PC-9 (cell line): ENCODE measurements at regions not wholly inside any gene's neighbourhood (a gene's known extent, or its start where the extent isn't known, plus 50 kb on each side); places are given as distances from the start of the nearest gene placed in this dataset.

Experiments used
- BruUV-seq: library from RNA; stranded (reverse); fragments of 400-500 nt; replicated peaks from 2 replicates; lab custom pipeline; 2021; lab: Mats Ljungman, UMichigan
- CTCF ChIA-PET: fragments of 300-600 bp; sonication (Branson Sonifier 250); formaldehyde crosslinking; loops from one replicate; lab custom pipeline; 2022; ENCODE audit warnings: antibody characterized with exemption; lab: Charles Lee
- POLR2A ChIA-PET: fragments of 300-600 bp; sonication (Branson Sonifier 250); formaldehyde crosslinking; loops from one replicate; lab custom pipeline; 2022; ENCODE audit warnings: antibody characterized with exemption; ENCODE audit not compliant: unreplicated experiment; lab: Charles Lee
- DNase-seq, 2 experiments: peaks; one replicate each; pipeline versions ENCODE4 v3.0.0 to v3.0.0-alpha.2; 2015 to 2022; ENCODE audit warnings: mixed read lengths in 1 of 2
- H2AFZ ChIP-seq: fragments of 200-600 bp; sonication (generic); 2 replicates; pipeline ENCODE4 v1.8.1; 2017; ENCODE audit warnings: antibody characterized with exemption
- H3F3A ChIP-seq: fragments of 200-600 bp; sonication (generic); 2 replicates; pipeline ENCODE4 v1.8.1; 2017; ENCODE audit warnings: antibody characterized with exemption, mild to moderate bottlenecking, low read depth; ENCODE audit not compliant: insufficient read depth
- H3K27ac ChIP-seq: fragments of 200-600 bp; sonication (generic); 2 replicates; pipeline ENCODE4 v1.6.1; 2016; ENCODE audit warnings: mixed run types
- H3K27me3 ChIP-seq: fragments of 200-600 bp; sonication (generic); 2 replicates; pipeline ENCODE4 v1.6.1; 2016; ENCODE audit warnings: low read depth, mixed run types; ENCODE audit not compliant: insufficient read depth
- H3K36me3 ChIP-seq: fragments of 200-600 bp; sonication (generic); 2 replicates; pipeline ENCODE4 v1.6.1; 2016; ENCODE audit warnings: low read depth, mixed run types
- H3K4me1 ChIP-seq: fragments of 200-600 bp; sonication (generic); replicated peaks from 2 replicates; pipeline ENCODE4 v1.6.1; 2016; ENCODE audit warnings: mixed run types; ENCODE audit not compliant: insufficient read depth
- H3K4me2 ChIP-seq: fragments of 200-600 bp; sonication (generic); 2 replicates; pipeline ENCODE4 v1.6.1; 2017; ENCODE audit warnings: mixed run types
- H3K4me3 ChIP-seq: fragments of 200-600 bp; sonication (generic); 2 replicates; pipeline ENCODE4 v1.6.1; 2016; ENCODE audit warnings: mixed run types
- H3K79me2 ChIP-seq: fragments of 200-600 bp; sonication (generic); 2 replicates; pipeline ENCODE4 v1.6.1; 2017; ENCODE audit warnings: low read depth, mixed run types
- H3K9me2 ChIP-seq: fragments of 200-600 bp; sonication (generic); 2 replicates; pipeline ENCODE4 v1.8.1; 2017; ENCODE audit warnings: mild to moderate bottlenecking; ENCODE audit not compliant: insufficient read depth
- H3K9me3 ChIP-seq: fragments of 200-600 bp; sonication (generic); 2 replicates; pipeline ENCODE4 v1.8.1; 2016; ENCODE audit warnings: low read depth; ENCODE audit not compliant: insufficient read depth
- H4K20me1 ChIP-seq: fragments of 200-600 bp; sonication (generic); 2 replicates; pipeline ENCODE4 v1.8.1; 2017; ENCODE audit not compliant: insufficient read depth
- CTCF ChIP-seq: fragments of 200-600 bp; sonication (generic); conservative IDR thresholded peaks from 2 replicates; pipeline ENCODE4 v1.6.1; 2017; ENCODE audit warnings: mixed run types, antibody characterized with exemption, mild to moderate bottlenecking, moderate library complexity
- EZH2 ChIP-seq: fragments of 200-600 bp; sonication (generic); IDR thresholded peaks from 2 replicates; pipeline ENCODE4 v1.8.0; 2017; ENCODE audit warnings: antibody characterized with exemption, low read depth
- intact Hi-C: fragments of 100-400 bp; cut with micrococcal nuclease; formaldehyde crosslinking; loops from one replicate; pipeline ENCODE4 v1.10.0; 2022; ENCODE audit not compliant: unreplicated experiment

DNA sequence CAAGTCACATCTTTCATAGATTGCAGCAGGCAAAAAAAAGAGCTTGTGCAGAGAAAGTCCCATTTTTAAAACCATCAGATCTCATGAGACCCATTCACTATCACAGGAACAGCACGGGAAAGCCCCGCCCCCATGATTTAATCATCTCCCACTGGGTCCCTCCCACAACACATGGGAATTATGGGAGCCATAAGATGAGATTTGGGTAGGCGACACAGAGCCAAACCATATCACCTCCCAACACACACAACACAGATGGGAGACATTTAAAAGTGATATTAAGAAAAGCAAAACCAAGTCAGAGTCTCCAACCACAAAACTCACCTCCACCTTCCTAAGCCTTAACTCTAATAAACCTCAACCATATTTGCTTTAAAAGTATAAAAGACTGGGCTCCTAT is 61.5 kb upstream of the TIAM1 start:
- no TSS peak for BruUV-seq
- intact Hi-C loops, result no loop called here

DNA sequence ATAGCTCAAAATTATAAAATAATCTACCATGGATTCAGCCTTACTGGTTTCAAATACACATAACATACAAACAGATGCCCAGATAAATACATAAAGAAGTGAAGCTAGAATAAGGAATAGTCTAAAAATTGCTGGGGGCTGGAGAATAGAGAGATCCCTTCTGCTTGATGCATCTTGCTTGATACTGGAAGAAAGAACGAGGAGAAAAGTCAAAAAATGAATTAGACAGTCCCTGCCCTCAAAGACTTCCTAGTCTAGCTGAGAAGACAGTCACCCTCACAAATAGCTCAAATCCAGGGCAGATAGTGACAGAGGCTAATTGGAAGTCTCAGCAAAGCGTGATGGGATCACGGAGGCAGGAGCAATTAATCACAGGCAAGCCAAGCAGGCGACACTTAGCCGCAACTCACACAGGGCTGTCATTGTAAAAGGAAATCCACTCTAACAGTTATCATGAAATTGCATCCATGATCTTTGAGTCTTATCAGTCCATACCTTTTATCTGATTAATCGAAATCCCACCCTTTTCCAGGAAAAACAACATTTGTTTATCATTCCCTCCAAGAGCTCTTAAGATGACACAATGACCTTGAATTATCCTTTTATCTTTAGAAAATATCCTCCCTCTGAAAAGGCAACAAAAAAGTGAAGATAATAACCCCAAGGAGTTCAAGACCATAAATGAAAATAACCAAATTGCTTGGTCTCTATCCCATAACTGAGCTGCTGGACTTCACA is 59.7 kb upstream of the TIAM1 start:
- Histone ChIP-seq H3K9me2 (no peaks in the 10 kb centered on the region), H3K9me3 (no peaks in the 10 kb centered on the region), H3K27ac (no peak overlapping the region), H2AFZ (no peak overlapping the region), H3K36me3 (no peaks in the 10 kb centered on the region), H3K4me2 (no peak overlapping the region), H3K4me1 (no peaks in the 10 kb centered on the region), H3F3A (no peaks in the 10 kb centered on the region), H3K27me3 (no peaks in the 10 kb centered on the region), H3K79me2 (no peaks in the 10 kb centered on the region), H4K20me1 (no peaks in the 10 kb centered on the region), H3K4me3 (no peak overlapping the region)
- POLR2A ChIA-PET, result no interaction called here
- BruUV-seq, result no TSS peak
- intact Hi-C loops, result no loop called here
- CTCF ChIA-PET, result no interaction called here
- DNase-seq, result no peak
- TF ChIP-seq EZH2 (no peak), CTCF (no peak)

More for the DNA sequence above, 61.5 kb upstream of the TIAM1 start:
- Histone ChIP-seq H3K36me3 (no peaks in the 10 kb centered on the region), H3K4me3 (no peak overlapping the region), H3K79me2 (no peaks in the 10 kb centered on the region), H3K4me2 (no peak overlapping the region), H2AFZ (no peak overlapping the region), H3F3A (no peaks in the 10 kb centered on the region), H3K27me3 (no peaks in the 10 kb centered on the region), H3K9me3 (no peaks in the 10 kb centered on the region), H3K27ac (no peak overlapping the region), H4K20me1 (no peaks in the 10 kb centered on the region), H3K9me2 (no peaks in the 10 kb centered on the region), H3K4me1 (no peaks in the 10 kb centered on the region)
- POLR2A ChIA-PET, result no interaction called here
- CTCF ChIA-PET, result no interaction called here
- no peak for DNase-seq
- TF ChIP-seq EZH2 (no peak), CTCF (no peak)

GRCh38 chr21:31399591-31399990 is 55.5 kb upstream of the TIAM1 start:
- POLR2A ChIA-PET, result no interaction called here
- no TSS peak for BruUV-seq

More at GRCh38 chr21:31399591-31399990, 55.5 kb upstream of the TIAM1 start:
- no peak overlapping the region for H3K27ac ChIP-seq
- no peaks in the 10 kb centered on the region for H3K27me3 ChIP-seq
- H3K79me2 ChIP-seq, result no peaks in the 10 kb centered on the region
- TF ChIP-seq CTCF, result no peak
- TF ChIP-seq EZH2, result no peak
- no peak overlapping the region for H3K4me3 ChIP-seq
- no peak for DNase-seq
- H3K36me3 ChIP-seq, result no peaks in the 10 kb centered on the region
- H3K4me1 ChIP-seq, result no peaks in the 10 kb centered on the region
- no peak overlapping the region for H2AFZ ChIP-seq
- CTCF ChIA-PET, result no interaction called here
- intact Hi-C loops, result no loop called here
- no peaks in the 10 kb centered on the region for H3K9me3 ChIP-seq
- H3K4me2 ChIP-seq, result no peak overlapping the region
- no peaks in the 10 kb centered on the region for H3K9me2 ChIP-seq
- no peaks in the 10 kb centered on the region for H3F3A ChIP-seq
- H4K20me1 ChIP-seq, result no peaks in the 10 kb centered on the region
